Lung microvascular endothelial cell (primary cell): ENCODE measurements at regions not wholly inside any gene's neighbourhood (a gene's known extent, or its start where the extent isn't known, plus 50 kb on each side); places are given as distances from the start of the nearest gene placed in this dataset.
A peak's percentile ranks its signal among the peaks of the same experiment; 100 is the strongest.

Experiments used
- DNase-seq, 2 donors: peaks; one replicate each; pipeline versions ENCODE4 v3.0.0 to v3.0.0-alpha.2; 2010; ENCODE audit warnings: low read depth in 2 of 2

- DNase-seq: peak in 1 of 2 donors; percentile 53
Observed at GRCh38 chr3:124243177-124243859, 251.4 kb upstream of the ROPN1 start.

GRCh38 chr3:124246376-124246775 is 254.5 kb upstream of the ROPN1 start:
- DNase-seq: no peak

GRCh38 chr3:124246949-124247348 is 255.0 kb upstream of the ROPN1 start:
- peak; percentile 61 to 72 for DNase-seq

- DNase-seq: peak; percentile 92 to 94
Observed at GRCh38 chr3:124248471-124249028, 256.6 kb upstream of the ROPN1 start.

GRCh38 chr3:124249038-124249437 is 257.1 kb upstream of the ROPN1 start:
- DNase-seq: no peak

GRCh38 chr3:124250053-124250452 is 258.1 kb upstream of the ROPN1 start:
- peak; percentile 75 to 83 for DNase-seq

GRCh38 chr3:124256156-124256555 is 264.2 kb upstream of the ROPN1 start:
- no peak for DNase-seq

GRCh38 chr3:124256599-124256998 is 264.7 kb upstream of the ROPN1 start:
- DNase-seq: no peak

GRCh38 chr3:124257336-124257864 is 265.5 kb upstream of the ROPN1 start:
- DNase-seq: peak in 1 of 2 donors; percentile 68

- DNase-seq: peak; percentile 24 to 68
Observed at GRCh38 chr3:124258057-124258500, 266.2 kb upstream of the ROPN1 start.

GRCh38 chr3:124260206-124260915 is 268.4 kb upstream of the ROPN1 start:
- DNase-seq: peak; percentile 26 to 72

GRCh38 chr3:124261306-124261705 is 269.4 kb upstream of the ROPN1 start:
- no peak for DNase-seq

GRCh38 chr3:124263168-124263567 is 271.2 kb upstream of the ROPN1 start:
- peak; percentile 87 to 91 for DNase-seq

GRCh38 chr3:124264346-124264745 is 272.4 kb upstream of the ROPN1 start:
- no peak for DNase-seq

- peak; percentile 69 to 77 for DNase-seq
Observed at GRCh38 chr3:124266487-124266886, 274.6 kb upstream of the ROPN1 start.

- no peak for DNase-seq
Observed at GRCh38 chr3:124267406-124267805, 275.5 kb upstream of the ROPN1 start.

GRCh38 chr3:124268355-124268754 is 276.4 kb upstream of the ROPN1 start:
- no peak for DNase-seq

- DNase-seq: no peak
Observed at GRCh38 chr3:124269619-124270018, 277.7 kb upstream of the ROPN1 start.

GRCh38 chr3:124272605-124273151 is 280.8 kb upstream of the ROPN1 start:
- DNase-seq: peak in 1 of 2 donors; percentile 57

- DNase-seq: peak in 1 of 2 donors; percentile 56
Observed at GRCh38 chr3:124273651-124274050, 281.7 kb upstream of the ROPN1 start.

- DNase-seq: no peak
Observed at GRCh38 chr3:124274051-124274450, 282.1 kb upstream of the ROPN1 start.

- peak; percentile 29 to 61 for DNase-seq
Observed at GRCh38 chr3:124275412-124275811, 283.5 kb upstream of the ROPN1 start.
